ENCODE measurements at regions not wholly inside any gene's neighbourhood (a gene's known extent, or its start where the extent isn't known, plus 50 kb on each side); places are given as distances from the start of the nearest gene placed in this dataset.

- H3K9me2 ChIP-seq (replicated peaks; ENCODE audit: insufficient read depth): no peaks in the 10 kb centered on the region
- TF ChIP-seq EZH2 (IDR thresholded peaks at IDR 0.05; ENCODE audit: borderline replicate concordance) (no peak), EZH2phosphoT487 (IDR thresholded peaks at IDR 0.05; ENCODE audit: low read depth, severe bottlenecking, unreplicated experiment) (no peak), CTCF (IDR thresholded peaks at IDR 0.05; ENCODE audit: poor library complexity) (no peak)
- H3K27me3 ChIP-seq: no peaks in the 10 kb centered on the region
- H2AFZ ChIP-seq: no peak overlapping the region
- no peaks in the 10 kb centered on the region for H4K20me1 ChIP-seq (ENCODE audit: insufficient read depth, poor library complexity, severe bottlenecking)
- H3K4me3 ChIP-seq: no peak overlapping the region
- H3K27ac ChIP-seq: no peak overlapping the region
- no peaks in the 10 kb centered on the region for H3K36me3 ChIP-seq (replicated peaks; ENCODE audit: insufficient read depth, low read depth)
- H3K4me2 ChIP-seq: no peak overlapping the region
- H3K4me1 ChIP-seq (ENCODE audit: insufficient read depth): peaks cover 5% of the 10 kb centered on the region
- H3K79me2 ChIP-seq: no peaks in the 10 kb centered on the region
- H3K9me3 ChIP-seq (ENCODE audit: low read depth): no peaks in the 10 kb centered on the region
- no peak for DNase-seq (ENCODE audit: low spot score)
- WGBS (ENCODE audit: low lambda C conversion rate, missing lambda C conversion rate): 86% methylated on average over 2 of the region's 2 CpGs
These were observed 739.1 kb downstream of the DIAPH3 start for GRCh38 chr13:59424661-59425060.

- no peaks in the 10 kb centered on the region for H4K20me1 ChIP-seq (ENCODE audit: insufficient read depth, poor library complexity, severe bottlenecking)
- H3K4me2 ChIP-seq: no peak overlapping the region
- H3K9me2 ChIP-seq (replicated peaks; ENCODE audit: insufficient read depth): no peaks in the 10 kb centered on the region
- no peaks in the 10 kb centered on the region for H3K36me3 ChIP-seq (replicated peaks; ENCODE audit: insufficient read depth, low read depth)
- H3K4me1 ChIP-seq (ENCODE audit: insufficient read depth): peaks cover 5% of the 10 kb centered on the region
- no peak for TF ChIP-seq EZH2 (IDR thresholded peaks at IDR 0.05; ENCODE audit: borderline replicate concordance)
- no peak for TF ChIP-seq EZH2phosphoT487 (IDR thresholded peaks at IDR 0.05; ENCODE audit: low read depth, severe bottlenecking, unreplicated experiment)
- TF ChIP-seq CTCF (IDR thresholded peaks at IDR 0.05; ENCODE audit: poor library complexity): no peak
- H3K27me3 ChIP-seq: no peaks in the 10 kb centered on the region
- 56% methylated on average over 4 of the region's 4 CpGs for WGBS (ENCODE audit: low lambda C conversion rate, missing lambda C conversion rate)
- no peak overlapping the region for H3K4me3 ChIP-seq
- H3K9me3 ChIP-seq (ENCODE audit: low read depth): no peaks in the 10 kb centered on the region
- no peak overlapping the region for H3K27ac ChIP-seq
- no peaks in the 10 kb centered on the region for H3K79me2 ChIP-seq
- no peak for DNase-seq (ENCODE audit: low spot score)
- no peak overlapping the region for H2AFZ ChIP-seq
These were observed 738.5 kb downstream of the DIAPH3 start for GRCh38 chr13:59425211-59425741.

GRCh38 chr13:59435024-59435423 is 728.7 kb downstream of the DIAPH3 start:
- Histone ChIP-seq H3K9me3 (ENCODE audit: low read depth) (no peaks in the 10 kb centered on the region), H3K27me3 (no peaks in the 10 kb centered on the region), H3K4me2 (no peak overlapping the region), H3K36me3 (replicated peaks; ENCODE audit: insufficient read depth, low read depth) (no peaks in the 10 kb centered on the region), H3K4me1 (ENCODE audit: insufficient read depth) (no peaks in the 10 kb centered on the region), H3K9me2 (replicated peaks; ENCODE audit: insufficient read depth) (no peaks in the 10 kb centered on the region), H3K4me3 (no peak overlapping the region), H3K27ac (no peak overlapping the region), H3K79me2 (no peaks in the 10 kb centered on the region), H4K20me1 (ENCODE audit: insufficient read depth, poor library complexity, severe bottlenecking) (no peaks in the 10 kb centered on the region), H2AFZ (no peak overlapping the region)
- WGBS (ENCODE audit: low lambda C conversion rate, missing lambda C conversion rate): 100% methylated on average over 1 of the region's 1 CpG
- TF ChIP-seq EZH2phosphoT487 (IDR thresholded peaks at IDR 0.05; ENCODE audit: low read depth, severe bottlenecking, unreplicated experiment) (no peak), CTCF (IDR thresholded peaks at IDR 0.05; ENCODE audit: poor library complexity) (no peak), EZH2 (IDR thresholded peaks at IDR 0.05; ENCODE audit: borderline replicate concordance) (no peak)
- DNase-seq (ENCODE audit: low spot score): no peak

Data from hepatocyte (in vitro differentiated cells).